AG04450 (cell line): ENCODE measurements at regions not wholly inside any gene's neighbourhood (a gene's known extent, or its start where the extent isn't known, plus 50 kb on each side); places are given as distances from the start of the nearest gene placed in this dataset.

Source experiments
- CTCF ChIA-PET: fragments of 300-600, 350-600 bp; formaldehyde crosslinking; extraction: SDS; loops from one replicate; lab custom pipeline; 2022; ENCODE audit warnings: antibody characterized with exemption, inconsistent platforms; lab: Charles Lee
- POLR2A ChIA-PET: fragments of 350-600 bp; formaldehyde crosslinking; extraction: SDS; loops from one replicate; lab custom pipeline; 2021; ENCODE audit warnings: antibody characterized with exemption, inconsistent platforms; lab: Yijun Ruan, JAX
- DNase-seq: peaks from one replicate; pipeline ENCODE4 v3.0.0-alpha.2; 2011; ENCODE audit warnings: low read depth, low spot score
- H3K27ac ChIP-seq: one replicate; pipeline ENCODE4 v1.5.1; 2012; ENCODE audit warnings: low read depth, low read length, control low read depth
- H3K27me3 ChIP-seq: one replicate; pipeline ENCODE4 v1.6.0; 2012; ENCODE audit warnings: low read length; ENCODE audit not compliant: control insufficient read depth, insufficient read depth
- H3K4me3 ChIP-seq: 2 replicates; pipeline ENCODE4 v1.5.1; 2011; ENCODE audit warnings: mild to moderate bottlenecking, low read depth, low read length, control low read depth
- H3K9me3 ChIP-seq: 2 replicates; pipeline ENCODE4 v1.5.1; 2012; ENCODE audit warnings: low read length; ENCODE audit not compliant: control insufficient read depth, insufficient read depth
- CTCF ChIP-seq: IDR thresholded peaks from 2 replicates; pipeline ENCODE4 v1.5.1; 2011; ENCODE audit warnings: low read depth, low read length, control low read depth, inconsistent platforms

- POLR2A ChIA-PET, result no interaction called here
- CTCF ChIA-PET, result interaction anchor here (1.5 kb wide), 1 partner anchor 9 kb away, joined by 6 read pairs; no protein-coding TSS in a partner anchor
- H3K4me3 ChIP-seq, result no peak overlapping the region
- DNase-seq, result no peak
- H3K27ac ChIP-seq, result no peak overlapping the region
- no peaks in the 10 kb centered on the region for H3K27me3 ChIP-seq
- no peak; the same call in 1 of the 2 replicates for TF ChIP-seq CTCF
- H3K9me3 ChIP-seq, result peaks cover 5% of the 10 kb centered on the region; the same call in 1 of the 2 replicates
Observed at GRCh38 chr6:14702678-14703077, 543.2 kb upstream of the JARID2 start.

DNA sequence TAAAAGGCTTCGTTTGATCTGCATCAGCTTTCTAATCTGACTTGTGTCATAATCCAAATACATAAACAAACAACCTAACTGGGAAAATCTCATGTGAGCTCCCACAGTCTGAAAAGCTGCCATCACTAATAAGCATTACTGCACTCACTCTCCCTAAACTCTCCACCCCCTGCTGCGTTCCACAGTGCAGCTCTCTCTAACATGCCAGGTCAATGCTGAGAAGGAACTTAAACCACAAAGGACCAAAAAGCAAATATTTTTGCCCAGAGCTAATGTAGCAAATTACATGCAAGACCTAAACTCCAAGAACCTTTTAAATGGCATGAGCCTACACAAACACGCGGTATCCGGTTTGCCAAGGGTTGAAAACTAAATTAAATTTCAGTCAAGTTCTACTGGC lies 542.3 kb upstream of the JARID2 start:
- DNase-seq, result no peak
- H3K9me3 ChIP-seq, result peaks cover 5% of the 10 kb centered on the region; the same call in 1 of the 2 replicates
- H3K4me3 ChIP-seq, result no peak overlapping the region
- ChIA-PET POLR2A (no interaction called here), CTCF (no interaction called here)
- H3K27me3 ChIP-seq, result no peaks in the 10 kb centered on the region
- H3K27ac ChIP-seq, result no peak overlapping the region
- no peak for TF ChIP-seq CTCF

GRCh38 chr6:14704383-14705271 lies 541.2 kb upstream of the JARID2 start:
- Histone ChIP-seq H3K27me3 (no peaks in the 10 kb centered on the region), H3K27ac (no peak overlapping the region), H3K9me3 (peaks cover 5% of the 10 kb centered on the region; the same call in 1 of the 2 replicates), H3K4me3 (no peak overlapping the region)
- CTCF ChIA-PET, result no interaction called here
- no peak for DNase-seq
- TF ChIP-seq CTCF, result no peak
- POLR2A ChIA-PET, result no interaction called here

GRCh38 chr6:14705841-14706377 lies 540.0 kb upstream of the JARID2 start:
- no peak for DNase-seq
- Histone ChIP-seq H3K27ac (peak overlapping the region; percentile 97), H3K4me3 (no peak overlapping the region), H3K9me3 (no peaks in the 10 kb centered on the region), H3K27me3 (no peaks in the 10 kb centered on the region)
- no peak for TF ChIP-seq CTCF
- POLR2A ChIA-PET, result interaction anchor here (0.5 kb wide), 1 partner anchor 9 kb away, joined by 3 read pairs; no protein-coding TSS in a partner anchor
- CTCF ChIA-PET, result no interaction called here
